Stimulated activated CD4-positive, alpha-beta T cell treated with anti-CD3 and anti-CD28 coated beads, Interleukin-15, amount 100 ng/mL, for 24 hours (primary cell): ENCODE measurements at regions not wholly inside any gene's neighbourhood (a gene's known extent, or its start where the extent isn't known, plus 50 kb on each side); places are given as distances from the start of the nearest gene placed in this dataset.
"Not testable (repeated sequence)": the region's sequence is repeated elsewhere in the genome, so short reads cannot be mapped to it uniquely, and the experiment has no call there.

Experiments
- DNase-seq: peaks from one replicate; pipeline ENCODE4 v3.0.0-alpha.2; 2020

GRCh38 chr12:46514886-46515285, 142.3 kb upstream of the SLC38A2 start:
- DNase-seq: no peak

- not testable (repeated sequence) for DNase-seq
Observed at GRCh38 chr12:46510257-46510656, 137.7 kb upstream of the SLC38A2 start.

GRCh38 chr12:46509135-46509534, 136.6 kb upstream of the SLC38A2 start:
- DNase-seq: no peak

- DNase-seq: no peak
Observed at GRCh38 chr12:46508651-46509050, 136.1 kb upstream of the SLC38A2 start.

- DNase-seq: no peak
Observed at GRCh38 chr12:46507766-46508165, 135.2 kb upstream of the SLC38A2 start.

- DNase-seq: no peak
Observed at GRCh38 chr12:46506961-46507360, 134.4 kb upstream of the SLC38A2 start.

GRCh38 chr12:46506198-46506597, 133.6 kb upstream of the SLC38A2 start:
- no peak for DNase-seq

GRCh38 chr12:46504494-46504893, 131.9 kb upstream of the SLC38A2 start:
- no peak for DNase-seq

GRCh38 chr12:46503637-46504175, 131.1 kb upstream of the SLC38A2 start:
- DNase-seq: no peak

- DNase-seq: no peak
Observed at GRCh38 chr12:46500673-46501072, 128.1 kb upstream of the SLC38A2 start.

GRCh38 chr12:46499901-46500300, 127.3 kb upstream of the SLC38A2 start:
- DNase-seq: no peak

- no peak for DNase-seq
Observed at GRCh38 chr12:46499226-46499625, 126.7 kb upstream of the SLC38A2 start.

GRCh38 chr12:46497739-46498138, 125.2 kb upstream of the SLC38A2 start:
- no peak for DNase-seq

- no peak for DNase-seq
Observed at GRCh38 chr12:46494424-46494823, 121.9 kb upstream of the SLC38A2 start.

- DNase-seq: no peak
Observed at GRCh38 chr12:46493834-46494181, 121.2 kb upstream of the SLC38A2 start.

- no peak for DNase-seq
Observed at GRCh38 chr12:46493150-46493833, 120.7 kb upstream of the SLC38A2 start.

GRCh38 chr12:46492471-46493085, 120.0 kb upstream of the SLC38A2 start:
- DNase-seq: no peak

- DNase-seq: no peak
Observed at GRCh38 chr12:46491548-46491947, 119.0 kb upstream of the SLC38A2 start.

- DNase-seq: no peak
Observed at GRCh38 chr12:46490635-46491034, 118.1 kb upstream of the SLC38A2 start.

- DNase-seq: no peak
Observed at GRCh38 chr12:46489951-46490388, 117.4 kb upstream of the SLC38A2 start.

- no peak for DNase-seq
Observed at GRCh38 chr12:46487567-46488131, 115.1 kb upstream of the SLC38A2 start.

- DNase-seq: no peak
Observed at GRCh38 chr12:46486588-46486987, 114.0 kb upstream of the SLC38A2 start.

- no peak for DNase-seq
Observed at GRCh38 chr12:46485853-46486252, 113.3 kb upstream of the SLC38A2 start.

- DNase-seq: no peak
Observed at GRCh38 chr12:46484396-46485061, 112.0 kb upstream of the SLC38A2 start.
